WI38 (cell line): ENCODE measurements at regions not wholly inside any gene's neighbourhood (a gene's known extent, or its start where the extent isn't known, plus 50 kb on each side); places are given as distances from the start of the nearest gene placed in this dataset.

Source experiments
- H3K4me3 ChIP-seq: 2 replicates; pipeline ENCODE4 v1.5.1; 2011; ENCODE audit warnings: low read depth, mild to moderate bottlenecking, control low read depth, low read length
- TF ChIP-seq, protein P1 (sequence below): IDR thresholded peaks from 2 replicates; pipeline ENCODE4 v1.5.1; 2012; ENCODE audit warnings: low read depth, mild to moderate bottlenecking, control low read depth, low read length

DNA sequence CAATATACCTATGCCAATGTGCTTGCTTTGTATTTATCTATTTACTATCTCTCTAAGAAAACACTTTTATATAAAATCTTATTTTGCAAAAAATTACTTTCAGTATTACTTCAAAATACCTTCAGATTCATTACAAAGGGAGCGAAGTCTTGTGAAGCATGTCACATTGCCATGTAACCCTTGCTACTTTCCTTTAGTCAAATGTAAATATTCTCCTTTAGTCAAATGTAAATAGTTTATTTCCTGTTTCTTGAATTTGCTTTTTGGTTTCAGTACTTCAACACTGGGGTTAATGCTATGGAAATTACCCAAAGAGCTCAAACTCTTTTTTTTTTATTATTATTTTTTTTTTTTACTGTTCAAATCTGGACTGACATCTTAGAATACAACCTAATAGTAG lies 383.3 kb downstream of the GRXCR1 start:
- TF ChIP-seq, protein P1, sequence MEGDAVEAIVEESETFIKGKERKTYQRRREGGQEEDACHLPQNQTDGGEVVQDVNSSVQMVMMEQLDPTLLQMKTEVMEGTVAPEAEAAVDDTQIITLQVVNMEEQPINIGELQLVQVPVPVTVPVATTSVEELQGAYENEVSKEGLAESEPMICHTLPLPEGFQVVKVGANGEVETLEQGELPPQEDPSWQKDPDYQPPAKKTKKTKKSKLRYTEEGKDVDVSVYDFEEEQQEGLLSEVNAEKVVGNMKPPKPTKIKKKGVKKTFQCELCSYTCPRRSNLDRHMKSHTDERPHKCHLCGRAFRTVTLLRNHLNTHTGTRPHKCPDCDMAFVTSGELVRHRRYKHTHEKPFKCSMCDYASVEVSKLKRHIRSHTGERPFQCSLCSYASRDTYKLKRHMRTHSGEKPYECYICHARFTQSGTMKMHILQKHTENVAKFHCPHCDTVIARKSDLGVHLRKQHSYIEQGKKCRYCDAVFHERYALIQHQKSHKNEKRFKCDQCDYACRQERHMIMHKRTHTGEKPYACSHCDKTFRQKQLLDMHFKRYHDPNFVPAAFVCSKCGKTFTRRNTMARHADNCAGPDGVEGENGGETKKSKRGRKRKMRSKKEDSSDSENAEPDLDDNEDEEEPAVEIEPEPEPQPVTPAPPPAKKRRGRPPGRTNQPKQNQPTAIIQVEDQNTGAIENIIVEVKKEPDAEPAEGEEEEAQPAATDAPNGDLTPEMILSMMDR, result no peak
- H3K4me3 ChIP-seq, result no peak overlapping the region

DNA sequence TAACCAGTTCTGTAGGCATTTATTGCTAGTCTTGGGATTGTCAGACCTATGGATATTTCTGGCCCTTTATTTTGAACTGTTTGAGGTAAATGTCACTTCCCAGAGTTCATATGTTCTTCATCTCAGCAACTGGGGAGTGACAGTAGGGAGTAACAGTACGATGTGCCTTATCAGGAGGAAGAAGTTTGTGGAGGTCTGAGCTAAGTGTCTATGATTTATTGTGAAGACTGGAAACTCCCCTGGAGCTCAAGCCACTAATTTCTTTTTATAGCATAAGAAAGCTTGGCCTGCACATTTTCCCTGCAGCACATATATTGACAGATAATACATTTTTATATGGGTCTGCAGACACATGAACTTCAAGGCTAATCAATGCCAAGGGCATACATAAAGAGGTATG lies 383.8 kb downstream of the GRXCR1 start:
- no peak overlapping the region for H3K4me3 ChIP-seq
- TF ChIP-seq, protein P1, result no peak

DNA sequence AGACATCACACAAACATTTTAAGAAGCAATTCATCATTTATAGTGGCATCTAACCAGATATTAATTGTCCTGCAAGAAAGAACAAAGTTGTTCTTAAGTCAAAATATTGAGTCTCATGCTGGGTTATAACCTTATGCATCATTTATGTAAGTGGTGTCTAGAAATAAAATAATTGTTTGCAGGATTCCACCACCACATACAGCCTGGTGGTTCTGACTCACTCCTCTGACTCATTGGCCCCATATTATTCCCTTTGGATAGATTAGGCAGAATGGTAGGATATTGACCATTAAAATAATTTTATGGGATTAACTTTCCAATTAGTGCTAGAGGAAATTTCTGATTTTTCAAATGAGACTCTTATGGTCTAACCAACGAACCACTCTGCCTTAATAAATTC lies 384.5 kb downstream of the GRXCR1 start:
- H3K4me3 ChIP-seq, result no peak overlapping the region
- TF ChIP-seq, protein P1, result no peak

DNA sequence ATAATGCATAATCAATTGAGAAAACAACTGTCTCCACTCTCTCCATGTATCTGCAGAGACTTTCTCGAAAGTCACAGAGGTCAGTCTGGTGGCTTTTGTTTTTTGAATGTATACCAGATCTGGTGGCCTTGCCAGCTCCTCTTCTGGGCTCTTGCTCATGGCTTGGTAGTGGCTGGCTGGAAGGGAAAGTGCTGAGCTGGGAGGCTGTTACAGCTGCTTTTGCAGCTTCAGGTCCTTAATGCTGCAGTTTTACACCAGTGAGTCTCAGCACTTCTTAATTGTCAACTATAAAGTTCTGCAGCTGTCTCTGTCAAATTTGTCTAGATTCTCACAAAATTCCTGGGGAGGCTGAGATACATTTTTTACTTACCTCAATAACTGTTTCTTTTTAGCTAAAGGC lies 390.0 kb downstream of the GRXCR1 start:
- no peak overlapping the region for H3K4me3 ChIP-seq
- TF ChIP-seq, protein P1, result no peak

DNA sequence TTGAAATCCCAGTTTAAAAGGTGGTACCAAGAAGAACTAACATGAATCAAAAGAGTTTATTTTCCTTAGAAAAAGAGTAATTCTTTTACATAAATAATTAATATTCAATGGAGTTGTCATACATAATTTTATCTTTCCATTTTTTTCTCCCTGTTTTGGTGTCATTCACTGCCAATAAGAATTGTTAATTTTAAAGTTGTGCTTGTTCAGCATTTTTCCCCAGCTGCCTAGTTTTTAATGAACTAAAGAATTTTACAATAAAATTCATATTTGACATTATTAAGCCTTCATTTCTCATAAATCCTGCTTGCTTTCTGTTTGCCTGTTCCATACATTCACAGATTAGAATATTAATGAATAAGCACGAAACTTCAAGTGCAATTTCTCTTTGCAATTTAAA lies 393.6 kb downstream of the GRXCR1 start:
- TF ChIP-seq, protein P1, result no peak
- H3K4me3 ChIP-seq, result no peak overlapping the region

DNA sequence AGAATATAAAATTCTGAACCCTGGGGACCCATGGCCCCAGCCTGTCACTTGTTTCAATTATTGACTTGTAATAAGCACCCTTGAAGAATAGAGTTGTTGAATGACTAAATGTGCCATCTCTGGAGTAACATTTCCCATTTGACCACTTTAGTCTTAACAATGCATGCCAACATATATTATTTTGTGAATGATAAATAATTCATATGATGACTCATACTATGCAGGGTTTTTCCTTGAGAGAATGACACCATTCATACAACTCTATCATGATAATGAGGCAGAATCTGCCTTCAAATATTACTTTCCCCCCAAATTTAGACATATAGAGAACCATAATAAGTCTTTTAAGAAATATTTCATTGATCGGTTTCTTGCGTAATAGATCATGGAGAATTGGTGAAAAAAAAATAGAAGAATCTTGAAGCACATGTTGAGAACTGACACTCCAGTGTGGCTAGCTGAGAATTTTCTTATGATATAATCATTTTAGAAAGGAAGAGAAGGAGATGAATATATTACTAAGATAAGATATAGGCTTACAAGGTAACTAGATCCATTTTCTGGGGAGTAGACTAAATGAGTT lies 404.5 kb downstream of the GRXCR1 start:
- TF ChIP-seq, protein P1, result no peak
- no peak overlapping the region for H3K4me3 ChIP-seq

DNA sequence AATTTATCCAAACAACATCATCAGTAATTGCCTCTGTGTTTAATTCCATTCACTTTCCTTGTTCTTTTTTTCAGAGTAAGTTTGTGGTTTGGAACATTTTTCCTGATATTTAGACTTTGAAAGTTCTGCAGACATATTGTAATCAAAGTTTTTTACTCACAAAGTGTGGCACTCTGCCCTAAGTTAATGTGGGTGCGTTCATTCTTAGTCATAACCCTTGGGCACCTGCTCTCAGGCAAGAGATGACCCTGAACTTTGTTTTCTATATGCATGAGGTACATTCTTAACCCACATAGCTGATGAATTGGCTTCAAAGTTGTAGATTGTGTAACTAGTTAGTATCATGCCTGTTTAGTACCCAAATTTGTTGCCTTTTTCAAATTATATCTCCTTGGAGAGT lies 424.3 kb downstream of the GRXCR1 start:
- TF ChIP-seq, protein P1, result no peak
- no peak overlapping the region for H3K4me3 ChIP-seq
